ENCODE measurements at regions not wholly inside any gene's neighbourhood (a gene's known extent, or its start where the extent isn't known, plus 50 kb on each side); places are given as distances from the start of the nearest gene placed in this dataset.

GRCh38 chr10:125553091-125553490 is 129.9 kb downstream of the TEX36 start:
- no peak overlapping the region for H2BK120ac ChIP-seq (ENCODE audit: insufficient read depth, low read length, poor library complexity)
- no peak overlapping the region for H4K12ac ChIP-seq (ENCODE audit: low read depth, low read length)
- DNase-seq: peak; percentile 87 to 92
- no peak overlapping the region for H2BK5ac ChIP-seq (ENCODE audit: low read depth, low read length, poor library complexity)
- no peaks in the 10 kb centered on the region for H3K79me2 ChIP-seq (ENCODE audit: control insufficient read depth, insufficient read depth, low read length, poor library complexity)
- no CpG with 5 or more reads among the region's 2 CpGs for WGBS (ENCODE audit: extremely low coverage, insufficient coverage, insufficient read length)
- no peak overlapping the region for H3K4me3 ChIP-seq (ENCODE audit: low read depth, low read length)
- H3K4me2 ChIP-seq (ENCODE audit: low read length): no peak overlapping the region
- H2AK5ac ChIP-seq (ENCODE audit: low read length): no peak overlapping the region
- no peak overlapping the region for H3K18ac ChIP-seq (ENCODE audit: low read length)
- H4K91ac ChIP-seq (ENCODE audit: low read depth, low read length): no peak overlapping the region
- H3K4ac ChIP-seq (ENCODE audit: low read depth, low read length): no peak overlapping the region
- H3K9me3 ChIP-seq (ENCODE audit: insufficient read depth, low read depth, low read length): no peaks in the 10 kb centered on the region
- no peak overlapping the region for H3K14ac ChIP-seq (ENCODE audit: low read length)
- H3K4me1 ChIP-seq (ENCODE audit: control insufficient read depth in 1 of 2, insufficient read depth in 2 of 2, low read length in 2 of 2): no peaks in the 10 kb centered on the region
- no peak overlapping the region for H3K27ac ChIP-seq (ENCODE audit: low read depth, low read length)
- no peak overlapping the region for H2BK12ac ChIP-seq (ENCODE audit: low read length)
- no peak overlapping the region for H3K9ac ChIP-seq (ENCODE audit: low read length)
- no peak overlapping the region for H4K8ac ChIP-seq (ENCODE audit: low read depth, low read length)
- H3K79me1 ChIP-seq (ENCODE audit: low read length): no peaks in the 10 kb centered on the region
- no peak overlapping the region for H3K23ac ChIP-seq (ENCODE audit: low read length)
- H2AFZ ChIP-seq (ENCODE audit: insufficient read depth, low read length, poor library complexity): no peak overlapping the region
- H3K27me3 ChIP-seq (ENCODE audit: insufficient read depth, low read length): no peaks in the 10 kb centered on the region
- no peaks in the 10 kb centered on the region for H3K36me3 ChIP-seq (ENCODE audit: control insufficient read depth in 1 of 2, insufficient read depth in 2 of 2, low read length in 2 of 2)

DNA sequence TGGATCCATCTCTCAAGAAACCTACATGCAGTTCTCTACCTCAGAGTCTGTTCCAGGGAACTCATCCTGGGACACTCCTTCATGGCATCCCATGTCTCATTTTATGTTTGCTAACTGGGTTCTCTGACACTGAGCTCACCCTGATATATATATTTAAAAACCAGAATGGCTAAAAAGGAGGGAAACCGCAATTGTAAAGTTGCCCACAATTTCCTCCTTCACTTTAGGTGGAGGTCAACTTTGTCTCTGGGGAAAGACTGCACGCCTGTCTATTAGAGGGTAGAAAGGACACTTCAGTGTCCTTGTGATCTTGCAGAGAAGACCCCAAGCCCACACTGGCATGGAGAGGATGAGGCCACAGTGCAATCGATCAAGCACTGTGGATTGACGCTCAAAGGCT is 131.7 kb downstream of the TEX36 start:
- Histone ChIP-seq H2AK5ac (ENCODE audit: low read length) (no peak overlapping the region), H4K8ac (ENCODE audit: low read depth, low read length) (no peak overlapping the region), H2AFZ (ENCODE audit: insufficient read depth, low read length, poor library complexity) (no peak overlapping the region), H3K4ac (ENCODE audit: low read depth, low read length) (no peak overlapping the region), H3K4me2 (ENCODE audit: low read length) (no peak overlapping the region), H3K79me2 (ENCODE audit: control insufficient read depth, insufficient read depth, low read length, poor library complexity) (no peaks in the 10 kb centered on the region), H4K91ac (ENCODE audit: low read depth, low read length) (no peak overlapping the region), H2BK12ac (ENCODE audit: low read length) (no peak overlapping the region), H3K18ac (ENCODE audit: low read length) (no peak overlapping the region), H3K23ac (ENCODE audit: low read length) (no peak overlapping the region), H3K9me3 (ENCODE audit: insufficient read depth, low read depth, low read length) (no peaks in the 10 kb centered on the region), H2BK5ac (ENCODE audit: low read depth, low read length, poor library complexity) (no peak overlapping the region), H3K79me1 (ENCODE audit: low read length) (no peaks in the 10 kb centered on the region), H3K4me3 (ENCODE audit: low read depth, low read length) (no peak overlapping the region), H3K27me3 (ENCODE audit: insufficient read depth, low read length) (no peaks in the 10 kb centered on the region), H3K4me1 (ENCODE audit: control insufficient read depth in 1 of 2, insufficient read depth in 2 of 2, low read length in 2 of 2) (no peaks in the 10 kb centered on the region), H3K36me3 (ENCODE audit: control insufficient read depth in 1 of 2, insufficient read depth in 2 of 2, low read length in 2 of 2) (no peaks in the 10 kb centered on the region), H3K27ac (ENCODE audit: low read depth, low read length) (no peak overlapping the region), H2BK120ac (ENCODE audit: insufficient read depth, low read length, poor library complexity) (no peak overlapping the region), H3K14ac (ENCODE audit: low read length) (no peak overlapping the region), H4K12ac (ENCODE audit: low read depth, low read length) (no peak overlapping the region), H3K9ac (ENCODE audit: low read length) (no peak overlapping the region)
- WGBS (ENCODE audit: extremely low coverage, insufficient coverage, insufficient read length): no CpG with 5 or more reads among the region's 4 CpGs
- DNase-seq: no peak

GRCh38 chr10:125550362-125550761 is 132.6 kb downstream of the TEX36 start:
- H3K27ac ChIP-seq (ENCODE audit: low read depth, low read length): no peak overlapping the region
- no peak overlapping the region for H2BK5ac ChIP-seq (ENCODE audit: low read depth, low read length, poor library complexity)
- no peak overlapping the region for H2BK120ac ChIP-seq (ENCODE audit: insufficient read depth, low read length, poor library complexity)
- H3K23ac ChIP-seq (ENCODE audit: low read length): no peak overlapping the region
- no peaks in the 10 kb centered on the region for H3K79me1 ChIP-seq (ENCODE audit: low read length)
- no peak overlapping the region for H4K8ac ChIP-seq (ENCODE audit: low read depth, low read length)
- no peak overlapping the region for H4K12ac ChIP-seq (ENCODE audit: low read depth, low read length)
- no peaks in the 10 kb centered on the region for H3K79me2 ChIP-seq (ENCODE audit: control insufficient read depth, insufficient read depth, low read length, poor library complexity)
- H2AFZ ChIP-seq (ENCODE audit: insufficient read depth, low read length, poor library complexity): no peak overlapping the region
- no peak for DNase-seq
- H3K14ac ChIP-seq (ENCODE audit: low read length): no peak overlapping the region
- no peak overlapping the region for H3K4me3 ChIP-seq (ENCODE audit: low read depth, low read length)
- no peak overlapping the region for H4K91ac ChIP-seq (ENCODE audit: low read depth, low read length)
- H3K4ac ChIP-seq (ENCODE audit: low read depth, low read length): no peak overlapping the region
- H3K36me3 ChIP-seq (ENCODE audit: control insufficient read depth in 1 of 2, insufficient read depth in 2 of 2, low read length in 2 of 2): no peaks in the 10 kb centered on the region
- no peaks in the 10 kb centered on the region for H3K4me1 ChIP-seq (ENCODE audit: control insufficient read depth in 1 of 2, insufficient read depth in 2 of 2, low read length in 2 of 2)
- no peak overlapping the region for H3K9ac ChIP-seq (ENCODE audit: low read length)
- no peak overlapping the region for H3K18ac ChIP-seq (ENCODE audit: low read length)
- no CpG with 5 or more reads among the region's 3 CpGs for WGBS (ENCODE audit: extremely low coverage, insufficient coverage, insufficient read length)
- no peak overlapping the region for H2AK5ac ChIP-seq (ENCODE audit: low read length)
- no peak overlapping the region for H2BK12ac ChIP-seq (ENCODE audit: low read length)
- no peaks in the 10 kb centered on the region for H3K27me3 ChIP-seq (ENCODE audit: insufficient read depth, low read length)
- H3K4me2 ChIP-seq (ENCODE audit: low read length): no peak overlapping the region
- H3K9me3 ChIP-seq (ENCODE audit: insufficient read depth, low read depth, low read length): no peaks in the 10 kb centered on the region

DNA sequence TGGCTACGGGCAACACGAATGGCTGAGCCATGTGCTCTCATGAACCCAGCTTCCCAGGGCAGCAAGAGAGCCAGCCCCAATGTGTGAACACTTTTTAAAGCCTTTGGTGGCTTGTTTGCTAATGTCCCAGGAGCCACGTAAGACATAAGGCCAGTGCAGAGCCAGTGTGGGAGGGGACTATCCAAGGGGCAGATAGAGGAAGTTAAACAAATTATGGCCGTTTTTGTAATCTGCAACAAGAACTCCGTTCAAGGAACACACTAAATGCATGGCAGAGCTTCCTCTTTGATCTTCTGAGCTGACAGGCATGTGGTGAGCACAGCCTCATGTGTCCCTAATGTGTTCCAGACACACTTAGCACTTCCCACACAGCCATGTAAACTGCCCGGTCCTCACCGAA is 133.3 kb downstream of the TEX36 start:
- no peaks in the 10 kb centered on the region for H3K79me2 ChIP-seq (ENCODE audit: control insufficient read depth, insufficient read depth, low read length, poor library complexity)
- no CpG with 5 or more reads among the region's 7 CpGs for WGBS (ENCODE audit: extremely low coverage, insufficient coverage, insufficient read length)
- H3K4me1 ChIP-seq (ENCODE audit: control insufficient read depth in 1 of 2, insufficient read depth in 2 of 2, low read length in 2 of 2): no peaks in the 10 kb centered on the region

More for the DNA sequence above, 133.3 kb downstream of the TEX36 start:
- no peak overlapping the region for H2BK120ac ChIP-seq (ENCODE audit: insufficient read depth, low read length, poor library complexity)
- no peaks in the 10 kb centered on the region for H3K79me1 ChIP-seq (ENCODE audit: low read length)
- no peak overlapping the region for H4K8ac ChIP-seq (ENCODE audit: low read depth, low read length)
- H2BK5ac ChIP-seq (ENCODE audit: low read depth, low read length, poor library complexity): no peak overlapping the region
- no peak overlapping the region for H4K12ac ChIP-seq (ENCODE audit: low read depth, low read length)
- no peak overlapping the region for H4K91ac ChIP-seq (ENCODE audit: low read depth, low read length)
- H3K27ac ChIP-seq (ENCODE audit: low read depth, low read length): no peak overlapping the region
- no peaks in the 10 kb centered on the region for H3K9me3 ChIP-seq (ENCODE audit: insufficient read depth, low read depth, low read length)
- no peak overlapping the region for H2BK12ac ChIP-seq (ENCODE audit: low read length)
- H3K36me3 ChIP-seq (ENCODE audit: control insufficient read depth in 1 of 2, insufficient read depth in 2 of 2, low read length in 2 of 2): no peaks in the 10 kb centered on the region
- H3K9ac ChIP-seq (ENCODE audit: low read length): no peak overlapping the region
- no peak for DNase-seq
- no peak overlapping the region for H2AK5ac ChIP-seq (ENCODE audit: low read length)
- no peak overlapping the region for H3K14ac ChIP-seq (ENCODE audit: low read length)
- no peak overlapping the region for H3K18ac ChIP-seq (ENCODE audit: low read length)
- no peak overlapping the region for H3K23ac ChIP-seq (ENCODE audit: low read length)
- no peak overlapping the region for H3K4me3 ChIP-seq (ENCODE audit: low read depth, low read length)
- no peak overlapping the region for H3K4me2 ChIP-seq (ENCODE audit: low read length)
- H2AFZ ChIP-seq (ENCODE audit: insufficient read depth, low read length, poor library complexity): no peak overlapping the region
- no peaks in the 10 kb centered on the region for H3K27me3 ChIP-seq (ENCODE audit: insufficient read depth, low read length)
- no peak overlapping the region for H3K4ac ChIP-seq (ENCODE audit: low read depth, low read length)
